NCI-H187 treated with DMSO at 0.1 percent for 48 hours (cell line): ENCODE measurements at regions not wholly inside any gene's neighbourhood (a gene's known extent, or its start where the extent isn't known, plus 50 kb on each side); places are given as distances from the start of the nearest gene placed in this dataset.
"Not testable (repeated sequence)": the region's sequence is repeated elsewhere in the genome, so short reads cannot be mapped to it uniquely, and the experiment has no call there.

Experiments
- DNase-seq: peaks from one replicate; lab custom pipeline; 2025; lab: John Stamatoyannopoulos, UW

- no peak for DNase-seq
These were observed 228.5 kb downstream of the DLL1 start for GRCh38 chr6:170062209-170062914.

- no peak for DNase-seq
These were observed 231.9 kb downstream of the DLL1 start for GRCh38 chr6:170058878-170059485.

GRCh38 chr6:170057961-170058877, 232.7 kb downstream of the DLL1 start:
- no peak for DNase-seq

GRCh38 chr6:170057034-170057734, 233.7 kb downstream of the DLL1 start:
- no peak for DNase-seq

GRCh38 chr6:170056278-170056711, 234.6 kb downstream of the DLL1 start:
- no peak for DNase-seq

- not testable (repeated sequence) for DNase-seq
These were observed 235.1 kb downstream of the DLL1 start for GRCh38 chr6:170055797-170056196.

GRCh38 chr6:170053966-170054661, 236.8 kb downstream of the DLL1 start:
- DNase-seq, result no peak

- DNase-seq, result no peak
These were observed 237.7 kb downstream of the DLL1 start for GRCh38 chr6:170052991-170053821.

- no peak for DNase-seq
These were observed 239.4 kb downstream of the DLL1 start for GRCh38 chr6:170051229-170052172.

- no peak for DNase-seq
These were observed 240.3 kb downstream of the DLL1 start for GRCh38 chr6:170050591-170051041.

GRCh38 chr6:170049641-170050561, 241.0 kb downstream of the DLL1 start:
- DNase-seq, result no peak

- DNase-seq, result no peak
These were observed 242.1 kb downstream of the DLL1 start for GRCh38 chr6:170048615-170049256.

GRCh38 chr6:170047823-170048222, 243.1 kb downstream of the DLL1 start:
- no peak for DNase-seq

- DNase-seq, result no peak
These were observed 243.9 kb downstream of the DLL1 start for GRCh38 chr6:170046791-170047626.

GRCh38 chr6:170045981-170046667, 244.8 kb downstream of the DLL1 start:
- no peak for DNase-seq

GRCh38 chr6:170045563-170045960, 245.3 kb downstream of the DLL1 start:
- DNase-seq, result no peak
